ENCODE measurements at regions not wholly inside any gene's neighbourhood (a gene's known extent, or its start where the extent isn't known, plus 50 kb on each side); places are given as distances from the start of the nearest gene placed in this dataset.

GRCh38 chr14:99347561-99347960, 75.6 kb upstream of the BCL11B start:
- Histone ChIP-seq H4K20me1 (replicated peaks; ENCODE audit: insufficient read depth) (no peaks in the 10 kb centered on the region), H3K27me3 (ENCODE audit: insufficient read depth) (no peaks in the 10 kb centered on the region), H3K27ac (ENCODE audit: low read depth) (no peak overlapping the region), H3F3A (replicated peaks; ENCODE audit: low read depth) (no peaks in the 10 kb centered on the region), H3K4me3 (no peak overlapping the region), H3K79me2 (replicated peaks; ENCODE audit: insufficient read depth) (no peaks in the 10 kb centered on the region), H3K9me2 (ENCODE audit: insufficient read depth) (no peaks in the 10 kb centered on the region), H2AFZ (no peak overlapping the region), H3K4me1 (ENCODE audit: insufficient read depth) (no peaks in the 10 kb centered on the region), H3K4me2 (no peak overlapping the region), H3K36me3 (ENCODE audit: insufficient read depth) (no peaks in the 10 kb centered on the region)
- no peak for ATAC-seq
- Mint-ChIP-seq H3K27me3 (ENCODE audit: insufficient read depth, low read depth, poor library complexity) (peaks cover 17% of the 10 kb centered on the region), H3K4me1 (peaks cover 7% of the 10 kb centered on the region; the same call in 2 of the 3 replicates), H3K9me3 (no peaks in the 10 kb centered on the region), H3K36me3 (ENCODE audit: low read depth) (no peaks in the 10 kb centered on the region; the same call in 2 of the 3 replicates), H3K27ac (no peak overlapping the region), H3K4me3 (no peak overlapping the region)
- DNase-seq (ENCODE audit: low spot score), result no peak
- no peak for TF ChIP-seq JUNB (IDR thresholded peaks at IDR 0.05; ENCODE audit: unreplicated experiment)
- TF ChIP-seq, protein P1, sequence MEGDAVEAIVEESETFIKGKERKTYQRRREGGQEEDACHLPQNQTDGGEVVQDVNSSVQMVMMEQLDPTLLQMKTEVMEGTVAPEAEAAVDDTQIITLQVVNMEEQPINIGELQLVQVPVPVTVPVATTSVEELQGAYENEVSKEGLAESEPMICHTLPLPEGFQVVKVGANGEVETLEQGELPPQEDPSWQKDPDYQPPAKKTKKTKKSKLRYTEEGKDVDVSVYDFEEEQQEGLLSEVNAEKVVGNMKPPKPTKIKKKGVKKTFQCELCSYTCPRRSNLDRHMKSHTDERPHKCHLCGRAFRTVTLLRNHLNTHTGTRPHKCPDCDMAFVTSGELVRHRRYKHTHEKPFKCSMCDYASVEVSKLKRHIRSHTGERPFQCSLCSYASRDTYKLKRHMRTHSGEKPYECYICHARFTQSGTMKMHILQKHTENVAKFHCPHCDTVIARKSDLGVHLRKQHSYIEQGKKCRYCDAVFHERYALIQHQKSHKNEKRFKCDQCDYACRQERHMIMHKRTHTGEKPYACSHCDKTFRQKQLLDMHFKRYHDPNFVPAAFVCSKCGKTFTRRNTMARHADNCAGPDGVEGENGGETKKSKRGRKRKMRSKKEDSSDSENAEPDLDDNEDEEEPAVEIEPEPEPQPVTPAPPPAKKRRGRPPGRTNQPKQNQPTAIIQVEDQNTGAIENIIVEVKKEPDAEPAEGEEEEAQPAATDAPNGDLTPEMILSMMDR (conservative IDR thresholded peaks at IDR 0.05; ENCODE audit: low read depth in 2 of 2), result no peak
- no peak for TF ChIP-seq NANOG (IDR thresholded peaks at IDR 0.05; ENCODE audit: borderline replicate concordance)
- TF ChIP-seq STAT1 (IDR thresholded peaks at IDR 0.05; ENCODE audit: unreplicated experiment), result no peak
- TF ChIP-seq EZH2 (IDR thresholded peaks at IDR 0.05; ENCODE audit: low read depth, unreplicated experiment), result no peak
- no peak for TF ChIP-seq ZNF331 (CRISPR knock-in tag; IDR thresholded peaks at IDR 0.05; ENCODE audit: low read depth)
- TF ChIP-seq REST (IDR thresholded peaks at IDR 0.05; ENCODE audit: unreplicated experiment), result no peak
- no peak for TF ChIP-seq POLR2AphosphoS5 (IDR thresholded peaks at IDR 0.05; ENCODE audit: low read depth)
- no peak for TF ChIP-seq ZNF462 (CRISPR knock-in tag; IDR thresholded peaks at IDR 0.05)
- TF ChIP-seq ZNF114 (CRISPR knock-in tag; IDR thresholded peaks at IDR 0.05), result no peak
- TF ChIP-seq ETS1 (IDR thresholded peaks at IDR 0.05), result no peak
- no peak for TF ChIP-seq CREB1 (CRISPR knock-in tag; IDR thresholded peaks at IDR 0.05; ENCODE audit: low read depth)
- TF ChIP-seq EZH2phosphoT487 (IDR thresholded peaks at IDR 0.05; ENCODE audit: unreplicated experiment), result no peak
